PC-9 (cell line): ENCODE measurements at regions not wholly inside any gene's neighbourhood (a gene's known extent, or its start where the extent isn't known, plus 50 kb on each side); places are given as distances from the start of the nearest gene placed in this dataset.

Experiments
- EZH2 ChIP-seq: fragments of 200-600 bp; sonication (generic); IDR thresholded peaks from 2 replicates; pipeline ENCODE4 v1.8.0; 2017; ENCODE audit warnings: antibody characterized with exemption, low read depth
- TF ChIP-seq, protein P1 (sequence below): fragments of 200-600 bp; sonication (generic); conservative IDR thresholded peaks from 2 replicates; pipeline ENCODE4 v1.6.1; 2017; ENCODE audit warnings: mixed run types, antibody characterized with exemption, mild to moderate bottlenecking, moderate library complexity

DNA sequence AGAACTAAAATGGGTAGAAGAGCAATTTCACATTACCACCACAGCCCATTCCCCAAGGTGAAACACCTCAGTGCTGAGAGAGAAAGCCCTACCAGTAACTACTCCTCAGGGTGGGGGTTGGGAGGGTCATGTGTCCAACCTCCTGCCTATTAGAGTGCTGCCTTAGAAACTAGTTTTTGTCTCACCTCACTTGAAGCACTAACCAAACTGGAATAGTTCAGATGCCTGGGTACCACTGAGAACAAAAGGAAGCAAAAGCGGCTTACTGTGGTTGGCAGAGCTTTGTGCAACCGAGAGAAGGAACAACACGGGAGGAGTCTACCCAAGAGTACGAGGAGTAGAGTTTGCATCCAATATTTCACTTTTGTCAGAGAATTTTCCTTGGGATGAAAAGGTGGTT is 1207.5 kb upstream of the ADGRL2 start:
- no peak for TF ChIP-seq EZH2
- TF ChIP-seq, protein P1, sequence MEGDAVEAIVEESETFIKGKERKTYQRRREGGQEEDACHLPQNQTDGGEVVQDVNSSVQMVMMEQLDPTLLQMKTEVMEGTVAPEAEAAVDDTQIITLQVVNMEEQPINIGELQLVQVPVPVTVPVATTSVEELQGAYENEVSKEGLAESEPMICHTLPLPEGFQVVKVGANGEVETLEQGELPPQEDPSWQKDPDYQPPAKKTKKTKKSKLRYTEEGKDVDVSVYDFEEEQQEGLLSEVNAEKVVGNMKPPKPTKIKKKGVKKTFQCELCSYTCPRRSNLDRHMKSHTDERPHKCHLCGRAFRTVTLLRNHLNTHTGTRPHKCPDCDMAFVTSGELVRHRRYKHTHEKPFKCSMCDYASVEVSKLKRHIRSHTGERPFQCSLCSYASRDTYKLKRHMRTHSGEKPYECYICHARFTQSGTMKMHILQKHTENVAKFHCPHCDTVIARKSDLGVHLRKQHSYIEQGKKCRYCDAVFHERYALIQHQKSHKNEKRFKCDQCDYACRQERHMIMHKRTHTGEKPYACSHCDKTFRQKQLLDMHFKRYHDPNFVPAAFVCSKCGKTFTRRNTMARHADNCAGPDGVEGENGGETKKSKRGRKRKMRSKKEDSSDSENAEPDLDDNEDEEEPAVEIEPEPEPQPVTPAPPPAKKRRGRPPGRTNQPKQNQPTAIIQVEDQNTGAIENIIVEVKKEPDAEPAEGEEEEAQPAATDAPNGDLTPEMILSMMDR = no peak
